ENCODE measurements at regions not wholly inside any gene's neighbourhood (a gene's known extent, or its start where the extent isn't known, plus 50 kb on each side); places are given as distances from the start of the nearest gene placed in this dataset.
A peak's percentile ranks its signal among the peaks of the same experiment; 100 is the strongest.

- H3K27ac ChIP-seq (ENCODE audit: low read depth in 2 of 2, low read length in 1 of 2): peak overlapping the region in 1 of 2 donors; percentile 24
- H3K27me3 ChIP-seq (ENCODE audit: control insufficient read depth in 1 of 2, insufficient read depth in 2 of 2, low read length in 2 of 2): no peaks in the 10 kb centered on the region
- WGBS, 2 donors: 39 to 50% methylated on average over 7 of the region's 7 CpGs
- no peaks in the 10 kb centered on the region for H3K36me3 ChIP-seq (ENCODE audit: control insufficient read depth in 2 of 2, insufficient read depth in 2 of 2, low read length in 1 of 2)
- H3K9me3 ChIP-seq (ENCODE audit: control insufficient read depth in 2 of 2, insufficient read depth in 1 of 2, low read depth in 1 of 2, low read length in 1 of 2): no peaks in the 10 kb centered on the region
- H3K4me3 ChIP-seq (ENCODE audit: low read depth in 1 of 2, low read length in 2 of 2): no peak overlapping the region
- H3K4me1 ChIP-seq (ENCODE audit: control insufficient read depth in 2 of 2, insufficient read depth in 2 of 2, low read length in 1 of 2): no peaks in the 10 kb centered on the region
Observed at GRCh38 chr13:72186730-72187422, 319.9 kb upstream of the DACH1 start.

- no peak overlapping the region for H3K27ac ChIP-seq (ENCODE audit: low read depth in 2 of 2, low read length in 1 of 2)
- H3K27me3 ChIP-seq (ENCODE audit: control insufficient read depth in 1 of 2, insufficient read depth in 2 of 2, low read length in 2 of 2): no peaks in the 10 kb centered on the region
- H3K9me3 ChIP-seq (ENCODE audit: control insufficient read depth in 2 of 2, insufficient read depth in 1 of 2, low read depth in 1 of 2, low read length in 1 of 2): no peaks in the 10 kb centered on the region
- H3K4me1 ChIP-seq (ENCODE audit: control insufficient read depth in 2 of 2, insufficient read depth in 2 of 2, low read length in 1 of 2): no peaks in the 10 kb centered on the region
- no peak overlapping the region for H3K4me3 ChIP-seq (ENCODE audit: low read depth in 1 of 2, low read length in 2 of 2)
- H3K36me3 ChIP-seq (ENCODE audit: control insufficient read depth in 2 of 2, insufficient read depth in 2 of 2, low read length in 1 of 2): no peaks in the 10 kb centered on the region
Observed at GRCh38 chr13:72185776-72186175, 318.8 kb upstream of the DACH1 start.

DNA sequence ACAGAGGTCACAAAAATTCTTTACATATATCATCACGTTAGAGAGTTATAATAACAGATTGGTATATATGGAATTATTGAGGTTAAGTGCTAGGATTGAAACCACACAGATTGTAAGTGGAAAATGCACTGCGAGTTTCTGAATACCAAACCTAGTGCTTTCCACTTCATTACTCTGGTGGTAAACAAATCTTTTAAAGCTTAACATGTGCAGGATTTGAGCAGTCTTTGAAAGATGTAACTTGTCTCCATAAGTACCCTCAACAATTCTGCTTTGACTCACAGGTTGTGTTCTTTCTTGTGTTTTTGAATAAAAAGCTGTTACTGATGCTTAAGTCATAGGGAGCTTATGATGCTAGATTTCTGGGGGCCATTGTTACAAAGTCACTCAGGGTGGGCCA is 314.7 kb upstream of the DACH1 start:
- H3K4me3 ChIP-seq (ENCODE audit: low read depth in 1 of 2, low read length in 2 of 2): no peak overlapping the region
- peaks cover 0 to 2% of the 10 kb centered on the region in 2 donors for H3K27me3 ChIP-seq (ENCODE audit: control insufficient read depth in 1 of 2, insufficient read depth in 2 of 2, low read length in 2 of 2)
- no peak overlapping the region for H3K27ac ChIP-seq (ENCODE audit: low read depth in 2 of 2, low read length in 1 of 2)
- H3K4me1 ChIP-seq (ENCODE audit: control insufficient read depth in 2 of 2, insufficient read depth in 2 of 2, low read length in 1 of 2): no peaks in the 10 kb centered on the region
- no peaks in the 10 kb centered on the region for H3K36me3 ChIP-seq (ENCODE audit: control insufficient read depth in 2 of 2, insufficient read depth in 2 of 2, low read length in 1 of 2)
- H3K9me3 ChIP-seq (ENCODE audit: control insufficient read depth in 2 of 2, insufficient read depth in 1 of 2, low read depth in 1 of 2, low read length in 1 of 2): no peaks in the 10 kb centered on the region
- 62 to 73% methylated on average over 2 of the region's 2 CpGs for WGBS, 2 donors

DNA sequence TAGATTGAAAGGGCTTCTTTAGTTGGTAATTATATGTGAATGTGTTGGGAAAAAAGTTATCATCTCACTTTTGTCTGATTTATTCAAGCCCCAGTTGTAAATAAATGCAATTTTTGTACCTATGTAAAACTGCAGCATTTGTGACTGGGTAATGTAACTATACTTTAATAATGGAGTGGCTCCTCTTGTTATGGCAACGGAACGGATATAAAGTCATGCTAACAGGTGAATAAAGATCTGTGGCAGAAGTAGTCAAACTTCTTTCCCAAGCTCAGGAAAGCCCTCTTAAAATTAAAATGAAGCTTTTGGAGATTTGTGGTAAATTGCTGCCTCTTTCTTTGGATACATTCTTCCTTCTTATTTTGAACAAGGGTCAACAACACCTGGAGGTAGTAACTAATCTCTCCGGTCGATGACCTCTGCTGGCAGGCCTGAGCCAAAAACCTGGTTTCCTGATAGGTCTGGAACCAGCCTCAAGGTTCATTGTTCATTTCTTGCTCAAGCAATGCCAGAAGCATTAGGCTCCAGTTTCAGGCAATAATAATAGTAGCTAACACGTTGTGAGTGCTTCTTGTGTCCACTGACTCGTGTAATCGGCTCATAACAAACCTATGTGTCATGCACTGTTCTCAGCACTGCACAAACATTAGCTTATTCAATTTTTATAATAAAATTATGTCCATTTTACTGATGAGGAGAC is 313.4 kb upstream of the DACH1 start:
- Histone ChIP-seq H3K27me3 (ENCODE audit: control insufficient read depth in 1 of 2, insufficient read depth in 2 of 2, low read length in 2 of 2) (peaks cover 0 to 2% of the 10 kb centered on the region in 2 donors), H3K4me3 (ENCODE audit: low read depth in 1 of 2, low read length in 2 of 2) (no peak overlapping the region), H3K36me3 (ENCODE audit: control insufficient read depth in 2 of 2, insufficient read depth in 2 of 2, low read length in 1 of 2) (no peaks in the 10 kb centered on the region), H3K27ac (ENCODE audit: low read depth in 2 of 2, low read length in 1 of 2) (no peak overlapping the region), H3K9me3 (ENCODE audit: control insufficient read depth in 2 of 2, insufficient read depth in 1 of 2, low read depth in 1 of 2, low read length in 1 of 2) (no peaks in the 10 kb centered on the region), H3K4me1 (ENCODE audit: control insufficient read depth in 2 of 2, insufficient read depth in 2 of 2, low read length in 1 of 2) (no peaks in the 10 kb centered on the region)
- WGBS, 2 donors: 69 to 78% methylated on average over 7 of the region's 7 CpGs

DNA sequence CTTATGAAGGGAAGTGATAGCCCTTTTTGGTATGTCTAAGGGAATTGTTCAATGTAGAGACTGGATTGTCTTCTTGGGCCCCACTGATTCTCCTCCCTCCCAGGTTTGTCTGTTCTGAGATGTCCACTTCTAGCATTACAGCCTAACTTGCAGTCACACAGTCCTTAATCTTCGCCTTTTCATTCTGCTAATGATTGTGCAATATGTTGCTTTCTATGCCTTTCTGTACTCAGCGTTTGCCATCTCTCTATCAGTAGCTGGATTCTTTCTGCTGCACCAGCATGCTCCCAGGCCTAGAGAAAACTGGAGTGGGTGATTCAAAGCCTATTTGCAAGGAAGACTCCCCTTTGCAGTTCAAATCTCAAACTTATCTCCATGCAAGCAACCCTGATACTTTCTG is 307.5 kb upstream of the DACH1 start:
- Histone ChIP-seq H3K9me3 (ENCODE audit: control insufficient read depth in 2 of 2, insufficient read depth in 1 of 2, low read depth in 1 of 2, low read length in 1 of 2) (no peaks in the 10 kb centered on the region), H3K27me3 (ENCODE audit: control insufficient read depth in 1 of 2, insufficient read depth in 2 of 2, low read length in 2 of 2) (peaks cover 0 to 2% of the 10 kb centered on the region in 2 donors), H3K27ac (ENCODE audit: low read depth in 2 of 2, low read length in 1 of 2) (no peak overlapping the region), H3K36me3 (ENCODE audit: control insufficient read depth in 2 of 2, insufficient read depth in 2 of 2, low read length in 1 of 2) (no peaks in the 10 kb centered on the region), H3K4me1 (ENCODE audit: control insufficient read depth in 2 of 2, insufficient read depth in 2 of 2, low read length in 1 of 2) (no peaks in the 10 kb centered on the region), H3K4me3 (ENCODE audit: low read depth in 1 of 2, low read length in 2 of 2) (no peak overlapping the region)
- WGBS, 2 donors: 54 to 76% methylated on average over 2 of the region's 2 CpGs

DNA sequence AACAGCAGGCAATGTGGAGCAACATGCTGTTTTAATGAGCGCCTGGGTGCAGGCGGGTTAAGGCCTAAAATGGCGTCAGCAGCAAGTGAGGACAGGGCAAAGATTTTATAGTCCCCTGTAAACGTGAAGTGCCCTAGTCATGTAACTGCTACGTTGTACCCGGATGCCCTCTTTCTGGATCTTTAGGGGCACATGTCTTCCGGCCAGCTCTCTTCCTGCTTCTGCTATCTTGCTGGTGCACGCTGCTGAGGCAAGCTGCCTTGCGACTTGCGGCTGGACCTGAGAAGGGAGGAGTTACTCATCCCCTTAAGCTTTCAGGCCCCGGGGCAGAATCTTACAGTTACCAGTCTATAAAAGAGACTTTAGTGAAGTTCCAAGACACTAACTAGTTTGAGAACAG is 303.6 kb upstream of the DACH1 start:
- H3K27me3 ChIP-seq (ENCODE audit: control insufficient read depth in 1 of 2, insufficient read depth in 2 of 2, low read length in 2 of 2): no peaks in the 10 kb centered on the region
- no peaks in the 10 kb centered on the region for H3K4me1 ChIP-seq (ENCODE audit: control insufficient read depth in 2 of 2, insufficient read depth in 2 of 2, low read length in 1 of 2)
- no peak overlapping the region for H3K27ac ChIP-seq (ENCODE audit: low read depth in 2 of 2, low read length in 1 of 2)
- 94 to 96% methylated on average over 11 of the region's 11 CpGs for WGBS, 2 donors
- no peaks in the 10 kb centered on the region for H3K9me3 ChIP-seq (ENCODE audit: control insufficient read depth in 2 of 2, insufficient read depth in 1 of 2, low read depth in 1 of 2, low read length in 1 of 2)
- H3K4me3 ChIP-seq (ENCODE audit: low read depth in 1 of 2, low read length in 2 of 2): no peak overlapping the region
- no peaks in the 10 kb centered on the region for H3K36me3 ChIP-seq (ENCODE audit: control insufficient read depth in 2 of 2, insufficient read depth in 2 of 2, low read length in 1 of 2)

- Histone ChIP-seq H3K4me3 (ENCODE audit: low read depth in 1 of 2, low read length in 2 of 2) (no peak overlapping the region), H3K36me3 (ENCODE audit: control insufficient read depth in 2 of 2, insufficient read depth in 2 of 2, low read length in 1 of 2) (no peaks in the 10 kb centered on the region), H3K27me3 (ENCODE audit: control insufficient read depth in 1 of 2, insufficient read depth in 2 of 2, low read length in 2 of 2) (no peaks in the 10 kb centered on the region), H3K9me3 (ENCODE audit: control insufficient read depth in 2 of 2, insufficient read depth in 1 of 2, low read depth in 1 of 2, low read length in 1 of 2) (no peaks in the 10 kb centered on the region), H3K4me1 (ENCODE audit: control insufficient read depth in 2 of 2, insufficient read depth in 2 of 2, low read length in 1 of 2) (no peaks in the 10 kb centered on the region), H3K27ac (ENCODE audit: low read depth in 2 of 2, low read length in 1 of 2) (no peak overlapping the region)
- 82 to 85% methylated on average over 8 of the region's 8 CpGs for WGBS, 2 donors
Observed at GRCh38 chr13:72168126-72168855, 301.3 kb upstream of the DACH1 start.

DNA sequence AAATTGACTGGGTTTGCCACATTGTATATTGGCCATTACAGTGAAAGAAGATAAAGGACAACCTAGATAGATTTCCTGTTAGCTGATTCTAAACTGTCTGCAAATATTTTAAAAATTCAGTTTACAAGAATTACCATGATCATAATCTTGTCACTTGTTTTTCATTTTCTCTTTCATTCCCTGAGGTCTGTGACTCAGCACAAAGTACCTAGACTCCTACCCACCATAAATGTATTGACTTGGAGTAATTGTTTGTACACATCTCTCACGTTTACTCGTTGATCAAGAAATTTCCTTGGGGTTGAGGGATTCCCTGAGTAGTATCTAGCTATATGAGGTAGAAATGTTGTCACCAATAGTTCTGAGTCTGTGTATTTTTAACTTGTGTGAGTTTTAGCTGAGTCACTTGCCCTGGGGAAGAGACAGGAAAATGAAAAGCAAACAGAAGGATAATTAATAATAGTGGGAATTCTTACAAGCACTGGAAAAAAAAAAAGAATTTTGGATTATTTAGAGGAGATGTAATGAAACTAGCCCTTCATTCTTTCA is 299.2 kb upstream of the DACH1 start:
- no peaks in the 10 kb centered on the region for H3K36me3 ChIP-seq (ENCODE audit: control insufficient read depth in 2 of 2, insufficient read depth in 2 of 2, low read length in 1 of 2)
- no peaks in the 10 kb centered on the region for H3K4me1 ChIP-seq (ENCODE audit: control insufficient read depth in 2 of 2, insufficient read depth in 2 of 2, low read length in 1 of 2)
- no peak overlapping the region for H3K4me3 ChIP-seq (ENCODE audit: low read depth in 1 of 2, low read length in 2 of 2)
- no peaks in the 10 kb centered on the region for H3K9me3 ChIP-seq (ENCODE audit: control insufficient read depth in 2 of 2, insufficient read depth in 1 of 2, low read depth in 1 of 2, low read length in 1 of 2)
- no peaks in the 10 kb centered on the region for H3K27me3 ChIP-seq (ENCODE audit: control insufficient read depth in 1 of 2, insufficient read depth in 2 of 2, low read length in 2 of 2)
- no peak overlapping the region for H3K27ac ChIP-seq (ENCODE audit: low read depth in 2 of 2, low read length in 1 of 2)
- 29 to 34% methylated on average over 2 of the region's 2 CpGs for WGBS, 2 donors

DNA sequence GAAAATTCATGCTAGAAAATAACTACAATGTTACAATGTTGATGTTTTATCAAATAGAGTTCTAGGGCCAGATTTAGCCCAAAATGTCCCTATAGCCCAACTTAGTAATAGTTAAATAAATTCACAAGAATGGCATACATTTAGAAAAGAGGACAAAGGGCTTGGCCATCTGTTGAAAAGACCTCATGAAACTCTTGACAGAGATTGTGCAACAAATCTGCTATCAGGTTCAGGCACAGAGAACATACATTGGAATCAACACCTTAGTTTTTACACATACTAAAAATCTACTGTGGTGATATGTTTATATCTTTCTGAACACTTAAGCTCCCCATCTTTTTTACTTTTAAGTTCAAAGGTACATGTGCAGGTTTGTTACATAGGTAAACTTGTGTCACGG is 298.3 kb upstream of the DACH1 start:
- Histone ChIP-seq H3K36me3 (ENCODE audit: control insufficient read depth in 2 of 2, insufficient read depth in 2 of 2, low read length in 1 of 2) (no peaks in the 10 kb centered on the region), H3K27me3 (ENCODE audit: control insufficient read depth in 1 of 2, insufficient read depth in 2 of 2, low read length in 2 of 2) (no peaks in the 10 kb centered on the region), H3K27ac (ENCODE audit: low read depth in 2 of 2, low read length in 1 of 2) (no peak overlapping the region), H3K4me1 (ENCODE audit: control insufficient read depth in 2 of 2, insufficient read depth in 2 of 2, low read length in 1 of 2) (no peaks in the 10 kb centered on the region), H3K4me3 (ENCODE audit: low read depth in 1 of 2, low read length in 2 of 2) (no peak overlapping the region), H3K9me3 (ENCODE audit: control insufficient read depth in 2 of 2, insufficient read depth in 1 of 2, low read depth in 1 of 2, low read length in 1 of 2) (no peaks in the 10 kb centered on the region)
- WGBS, 2 donors: 91 to 94% methylated on average over 1 of the region's 1 CpG
